ENCODE measurements at regions not wholly inside any gene's neighbourhood (a gene's known extent, or its start where the extent isn't known, plus 50 kb on each side); places are given as distances from the start of the nearest gene placed in this dataset.
A peak's percentile ranks its signal among the peaks of the same experiment; 100 is the strongest.
"Not testable (repeated sequence)": the region's sequence is repeated elsewhere in the genome, so short reads cannot be mapped to it uniquely, and the experiment has no call there.

DNA sequence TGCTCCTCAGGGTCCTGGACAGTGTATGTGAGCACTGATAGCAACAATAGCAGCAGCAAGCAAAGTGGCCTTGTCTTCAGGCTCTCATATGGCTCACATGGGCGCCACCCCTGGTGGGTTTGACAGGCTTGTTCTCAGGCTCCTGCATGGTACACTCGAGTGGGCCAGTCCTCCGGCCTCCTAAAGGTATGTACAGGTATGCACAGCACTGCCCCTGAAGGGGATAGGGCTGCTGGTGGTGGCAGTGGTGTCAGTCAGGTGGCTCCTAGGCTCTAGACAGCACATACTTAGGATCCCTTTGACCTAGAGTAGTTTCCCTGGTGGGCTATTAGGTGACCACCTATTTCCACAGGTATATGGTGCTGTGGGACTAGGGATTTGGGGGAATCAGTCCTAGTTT is 79.8 kb downstream of the LGALS9B start:
- ATAC-seq: not testable (repeated sequence)

DNA sequence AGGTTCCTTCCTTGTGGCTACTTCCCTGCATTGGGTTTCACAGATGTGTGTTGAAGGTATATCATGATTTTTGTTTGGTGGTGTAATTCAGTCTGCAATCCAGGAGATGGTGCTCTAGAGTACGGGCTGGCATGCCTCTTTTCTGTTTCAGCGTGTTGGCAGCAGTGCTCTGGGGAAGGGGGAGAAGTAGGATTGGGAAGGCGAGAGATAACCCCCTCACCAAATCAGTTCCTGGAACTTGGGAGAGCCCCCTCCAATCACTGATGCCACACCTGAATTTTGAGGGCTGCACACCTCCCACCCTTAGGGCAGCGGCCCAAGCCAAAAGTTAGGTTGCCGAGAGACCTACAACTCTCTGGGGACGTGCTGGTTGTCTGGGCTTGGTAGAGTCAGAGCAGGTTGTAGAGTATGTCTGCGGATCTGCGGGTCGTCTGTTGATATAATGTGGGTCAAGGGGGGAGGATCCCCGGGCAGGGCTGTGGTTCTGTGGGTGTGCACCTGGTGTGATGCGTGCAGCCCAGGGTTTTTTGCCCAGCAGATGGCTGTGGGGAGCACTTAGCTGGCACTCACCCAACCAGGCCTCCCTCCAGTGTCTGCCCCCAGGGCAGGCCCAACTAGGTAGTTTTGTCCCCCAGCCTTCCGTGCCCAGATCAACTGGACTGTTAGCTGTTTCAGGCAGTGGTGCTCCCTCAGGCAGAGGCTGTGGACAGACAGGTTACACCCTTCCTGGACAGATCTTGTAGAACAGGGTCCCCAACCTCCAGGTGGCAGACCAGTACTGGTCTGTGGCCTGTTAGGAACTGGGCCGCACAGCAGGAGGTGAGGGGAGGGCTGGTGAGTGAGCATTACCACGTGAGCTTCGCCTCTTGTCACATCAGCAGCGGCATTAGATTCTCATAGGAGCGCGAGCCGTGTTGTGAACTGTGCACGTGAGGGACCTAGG is 85.7 kb downstream of the LGALS9B start:
- peak; percentile 89 for ATAC-seq

DNA sequence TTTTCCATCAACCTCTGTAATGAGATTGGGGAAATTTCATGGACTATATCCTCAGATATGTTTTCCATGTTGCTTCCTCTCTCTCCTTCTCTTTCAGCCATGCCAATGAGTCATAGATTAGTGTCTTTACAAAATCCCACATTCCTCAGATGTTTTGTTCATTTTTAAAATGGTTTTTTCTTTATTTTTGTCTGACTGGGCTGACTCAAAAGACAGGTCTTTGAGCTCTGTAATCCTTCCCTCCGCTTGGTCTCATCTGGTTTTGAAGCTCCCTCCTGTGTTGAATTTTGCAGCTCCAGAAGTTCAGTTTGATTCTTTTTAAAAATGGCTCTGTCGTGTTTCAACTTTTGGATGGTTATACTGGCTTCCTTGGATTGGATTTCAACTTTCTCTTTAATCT is 86.7 kb downstream of the LGALS9B start:
- not testable (repeated sequence) for ATAC-seq

DNA sequence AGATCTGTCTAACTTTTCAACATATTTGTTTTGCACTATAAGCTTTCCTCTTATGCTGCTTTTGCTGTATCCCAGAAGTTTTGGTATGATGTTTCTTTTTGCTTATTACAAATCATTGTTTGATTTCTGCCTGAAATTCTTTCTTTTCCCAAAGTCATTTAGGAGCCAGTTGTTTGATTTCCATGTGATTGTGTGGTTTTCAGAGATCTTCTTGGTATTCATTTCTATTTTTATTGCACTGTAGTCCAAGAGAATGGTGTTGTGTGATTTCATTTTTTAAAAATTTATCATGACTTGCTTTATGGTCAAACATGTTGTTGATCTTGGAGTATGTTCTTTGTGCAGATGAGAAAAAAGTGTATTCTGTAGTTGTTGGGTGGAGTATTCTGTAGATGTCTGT is 88.1 kb downstream of the LGALS9B start:
- not testable (repeated sequence) for ATAC-seq

DNA sequence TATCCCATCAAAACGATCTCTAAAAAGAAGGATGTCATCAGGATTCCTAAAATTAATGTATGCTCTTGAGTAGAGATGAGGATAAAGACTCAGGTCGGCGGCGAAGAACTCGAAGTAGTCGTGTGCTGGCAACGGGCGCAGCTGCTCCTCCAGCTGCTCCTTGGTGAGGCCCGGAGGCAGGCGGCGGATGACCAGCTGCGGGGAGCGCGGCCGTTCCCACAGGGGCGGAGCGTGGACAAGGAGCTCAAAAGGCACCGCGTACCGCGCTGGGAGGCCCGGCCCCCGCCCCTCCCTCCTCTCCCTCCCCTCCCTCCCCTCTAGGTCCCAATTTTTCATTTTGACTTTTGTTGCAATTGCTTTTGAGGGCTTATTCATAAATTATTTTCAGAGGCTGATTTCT is 90.7 kb downstream of the LGALS9B start:
- ATAC-seq: not testable (repeated sequence)

DNA sequence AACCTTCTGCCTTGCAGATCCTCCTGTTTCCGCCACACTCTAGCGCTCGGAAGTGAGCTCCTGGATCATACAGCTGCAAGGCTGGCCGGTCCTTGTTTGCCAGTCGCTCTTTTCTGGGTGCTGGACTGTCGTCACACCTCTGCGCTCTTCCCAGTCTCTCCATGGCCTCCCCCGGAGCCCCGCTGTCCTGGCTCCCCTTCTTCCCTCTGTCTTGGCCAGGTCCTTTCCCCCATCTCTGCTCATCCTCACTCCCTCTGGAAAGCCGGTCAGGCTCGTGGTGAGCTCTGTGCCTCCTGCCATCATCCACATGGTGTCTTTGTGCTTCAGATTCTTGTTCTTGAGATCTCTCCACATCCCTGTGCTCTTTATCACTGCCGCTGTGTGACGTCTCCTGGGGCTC is 91.6 kb downstream of the LGALS9B start:
- ATAC-seq: not testable (repeated sequence)

Data from esophagus mucosa (tissue), 1 donor.